Stimulated activated CD4-positive, alpha-beta T cell treated with anti-CD3 and anti-CD28 coated beads, Interleukin-1b, Interleukin-23, amount 100 ng/mL, for 1 hour (primary cell): ENCODE measurements at regions not wholly inside any gene's neighbourhood (a gene's known extent, or its start where the extent isn't known, plus 50 kb on each side); places are given as distances from the start of the nearest gene placed in this dataset.
"Not testable (repeated sequence)": the region's sequence is repeated elsewhere in the genome, so short reads cannot be mapped to it uniquely, and the experiment has no call there.

Experiments used
- DNase-seq, 2 donors: peaks; one replicate each; pipeline ENCODE4 v3.0.0-alpha.2; 2020; ENCODE audit warnings: low read depth in 2 of 2

DNA sequence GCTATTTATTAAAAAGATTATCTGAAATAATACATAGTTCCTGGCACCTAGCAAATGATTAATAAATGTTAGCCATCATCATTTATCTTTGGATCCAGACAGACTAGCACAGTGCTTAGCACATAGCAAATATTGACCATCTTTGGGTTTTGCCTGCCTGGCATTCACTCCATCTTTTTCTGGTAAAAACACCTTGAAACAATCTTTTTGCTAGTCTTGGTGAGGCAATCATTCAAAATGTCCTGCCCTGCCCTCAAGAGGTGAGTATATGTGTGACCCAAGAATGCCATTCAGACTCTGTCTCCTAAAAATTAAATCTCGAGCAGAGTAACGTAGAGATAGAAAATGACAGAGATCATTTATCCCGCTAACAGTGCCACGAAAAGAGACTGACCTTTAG lies 78.3 kb upstream of the ZNF280D start:
- DNase-seq, result no peak

DNA sequence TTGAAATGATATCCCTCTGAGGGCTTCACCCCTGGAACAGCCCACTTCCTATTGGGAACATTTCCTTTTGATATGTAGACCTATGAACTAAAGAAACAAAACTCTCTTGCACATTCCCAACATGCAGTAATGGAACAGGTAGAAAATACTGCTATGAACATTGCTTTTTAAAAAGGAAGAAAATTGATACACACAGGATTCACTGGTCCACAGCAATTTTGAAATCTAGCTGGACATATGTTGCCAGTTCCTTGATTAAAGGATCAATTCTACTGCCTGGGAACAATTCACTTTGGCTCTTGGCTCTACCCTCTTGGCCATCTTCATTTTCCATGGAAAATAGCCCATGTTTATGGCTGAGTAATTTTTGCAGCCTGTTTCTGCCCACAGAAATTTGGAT lies 74.9 kb upstream of the ZNF280D start:
- no peak for DNase-seq

DNA sequence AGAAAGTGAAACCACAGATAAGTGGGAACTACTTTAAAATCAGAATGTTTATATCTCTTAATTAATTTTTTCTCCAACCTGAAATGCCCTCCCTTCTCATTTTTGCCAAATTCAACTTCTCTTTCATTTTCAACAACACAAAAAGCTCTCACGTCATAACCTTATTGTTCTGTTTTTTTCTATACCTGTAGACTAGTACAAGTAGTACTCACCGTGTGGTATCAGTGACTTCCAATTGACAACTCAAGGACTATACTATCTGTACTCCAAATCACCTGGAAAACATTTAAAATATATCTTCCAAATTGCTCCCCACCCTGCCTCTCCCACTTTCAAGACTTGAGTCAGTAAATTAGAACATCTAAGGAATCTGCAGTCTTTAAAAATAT lies 72.8 kb upstream of the ZNF280D start:
- no peak for DNase-seq

DNA sequence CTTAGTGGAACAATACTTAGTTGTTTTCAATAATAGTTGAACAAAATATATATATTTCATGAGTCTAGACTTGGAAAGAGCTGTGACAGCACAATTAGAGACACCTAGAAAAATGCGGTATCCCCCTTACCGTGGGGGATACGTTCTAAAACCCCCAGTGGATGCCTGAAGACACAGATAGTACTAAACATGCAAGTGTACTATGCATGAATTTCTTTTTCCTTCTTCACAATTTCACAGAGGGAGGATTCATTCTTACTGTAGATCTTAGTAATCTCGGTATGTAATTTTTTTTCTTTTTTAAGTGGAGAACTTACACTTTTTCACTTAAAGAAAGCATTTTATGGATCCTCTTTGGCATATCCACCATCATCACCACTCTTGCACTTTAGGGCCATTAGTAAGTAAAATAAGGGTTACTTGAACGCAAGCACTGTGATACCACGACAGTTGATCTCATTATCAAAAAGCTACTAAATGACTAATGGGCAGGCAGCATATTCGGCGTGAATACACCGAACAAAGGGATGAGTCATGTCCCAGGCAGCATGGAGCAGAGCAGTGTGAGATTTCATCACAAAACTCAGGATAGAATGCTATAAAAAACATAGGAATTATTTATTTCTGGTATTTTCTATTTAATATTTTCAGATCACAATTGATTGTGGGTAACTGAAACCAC lies 72.3 kb upstream of the ZNF280D start:
- DNase-seq, result no peak

DNA sequence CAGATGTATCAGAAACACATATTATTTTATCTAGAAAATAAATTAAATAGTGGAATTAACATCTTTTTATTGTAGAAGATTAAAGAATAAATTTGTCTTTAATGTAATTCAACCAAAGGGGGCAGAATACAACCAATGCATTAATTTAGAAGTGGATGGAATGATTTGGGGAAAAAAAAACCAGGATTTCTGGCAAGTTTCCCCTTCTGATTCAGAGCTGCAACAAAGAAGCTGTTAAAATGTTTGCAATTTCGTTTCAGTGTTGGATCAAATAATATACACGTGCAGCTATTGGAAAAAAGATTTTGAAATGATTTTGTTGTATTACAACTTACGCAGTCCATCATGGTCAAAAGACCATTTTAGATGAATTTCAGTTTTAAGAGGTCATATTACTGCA lies 71.6 kb upstream of the ZNF280D start:
- no peak for DNase-seq

DNA sequence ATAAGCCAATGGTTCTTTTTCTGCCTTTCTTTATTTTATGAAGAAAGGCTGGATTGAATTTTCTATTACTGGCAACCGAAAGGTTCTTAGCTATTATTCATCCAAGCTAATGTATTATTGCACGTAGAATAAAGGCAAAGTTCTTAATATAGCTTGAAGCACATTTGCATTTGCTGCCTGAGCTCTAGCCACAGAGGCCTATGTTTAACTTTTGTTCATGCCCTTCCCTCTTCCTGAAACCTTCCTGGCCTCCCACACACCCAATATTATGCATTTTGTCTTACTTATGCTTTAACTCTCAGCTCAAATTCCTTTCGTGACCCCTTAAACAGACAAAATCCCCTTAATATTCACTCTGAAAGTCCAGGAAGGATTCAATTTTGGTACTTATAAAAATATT lies 71.0 kb upstream of the ZNF280D start:
- DNase-seq, result no peak

DNA sequence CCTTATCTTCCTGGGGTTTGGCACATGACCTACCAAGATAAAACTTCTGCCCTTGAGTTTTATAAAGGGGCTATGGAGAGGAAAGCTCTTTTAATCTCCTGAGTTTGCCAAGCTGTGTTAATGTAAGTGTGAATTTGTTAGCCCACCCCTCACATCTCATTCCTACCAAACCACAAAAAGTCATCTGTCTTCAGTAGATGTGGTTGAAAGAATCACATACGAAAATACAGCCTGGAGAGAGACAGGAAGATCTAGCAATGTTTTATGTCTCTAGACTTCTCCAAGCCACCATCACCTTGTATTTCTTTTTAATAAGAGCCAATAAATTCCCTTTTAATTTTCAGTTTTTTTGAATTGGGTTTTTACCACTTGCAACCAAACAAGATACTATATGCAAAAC lies 68.9 kb upstream of the ZNF280D start:
- no peak for DNase-seq

DNA sequence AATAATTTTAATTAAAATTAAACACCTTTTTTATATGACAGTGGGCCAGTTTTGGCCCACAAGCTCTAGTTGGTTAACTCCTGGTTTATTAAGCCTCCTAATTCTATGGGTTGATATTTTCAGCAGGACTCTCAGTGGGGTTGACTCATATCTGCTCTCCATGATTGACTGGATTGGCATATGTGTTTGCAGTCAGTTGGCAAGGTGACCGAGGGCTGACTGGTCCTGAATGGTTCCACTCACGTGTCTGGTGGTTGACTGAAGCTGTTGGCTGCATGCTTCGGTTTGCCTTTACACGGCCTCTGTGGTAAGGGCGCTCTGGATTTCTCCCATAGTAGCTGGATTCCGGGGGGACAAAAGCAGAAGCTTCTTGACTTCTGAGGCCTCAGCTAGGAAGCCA lies 65.3 kb upstream of the ZNF280D start:
- DNase-seq, result no peak

DNA sequence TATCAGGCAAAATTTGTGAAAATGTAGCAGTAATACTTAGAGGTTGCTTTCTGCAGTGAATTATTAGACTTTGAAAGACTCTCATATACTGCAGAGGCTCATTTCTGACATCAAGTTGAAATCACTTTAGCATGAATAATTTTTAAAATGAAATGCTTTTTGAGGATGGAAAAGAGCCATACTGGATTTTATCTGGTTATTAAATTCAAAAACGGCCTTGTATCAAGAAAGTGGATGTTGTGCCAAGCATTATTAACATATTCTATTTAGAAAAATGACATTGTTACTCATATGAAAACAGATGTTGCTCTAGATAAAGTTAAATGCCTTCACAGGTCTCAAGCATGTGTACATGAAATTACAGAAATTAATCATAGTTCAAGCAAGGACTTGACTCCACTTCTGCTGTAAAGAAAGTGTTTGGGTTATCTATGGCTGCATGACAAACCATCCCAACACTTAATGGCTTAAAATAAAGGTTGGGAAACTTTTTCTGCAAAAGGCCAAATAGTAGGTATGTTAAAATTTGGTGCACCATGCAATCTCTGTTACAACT lies 64.5 kb upstream of the ZNF280D start:
- DNase-seq, result no peak

DNA sequence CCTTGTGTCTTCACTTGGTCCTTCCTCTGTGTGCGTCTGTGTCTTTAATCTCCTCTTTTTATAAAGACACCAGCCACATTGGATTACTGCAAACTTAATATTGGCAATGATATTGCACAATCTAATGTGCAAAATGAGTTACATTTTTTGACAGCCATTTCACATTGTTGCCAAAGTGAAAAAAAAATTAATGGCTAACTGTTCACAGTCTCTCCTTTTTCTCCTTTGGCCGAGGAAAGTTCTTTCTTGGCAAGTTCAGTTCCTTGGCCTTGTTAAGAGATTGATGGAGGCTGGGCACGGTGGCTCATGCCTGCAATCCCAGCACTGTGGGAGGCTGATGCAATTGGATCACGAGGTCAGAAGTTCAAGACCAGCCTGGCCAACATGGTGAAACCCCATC lies 62.2 kb upstream of the ZNF280D start:
- DNase-seq, result no peak

DNA sequence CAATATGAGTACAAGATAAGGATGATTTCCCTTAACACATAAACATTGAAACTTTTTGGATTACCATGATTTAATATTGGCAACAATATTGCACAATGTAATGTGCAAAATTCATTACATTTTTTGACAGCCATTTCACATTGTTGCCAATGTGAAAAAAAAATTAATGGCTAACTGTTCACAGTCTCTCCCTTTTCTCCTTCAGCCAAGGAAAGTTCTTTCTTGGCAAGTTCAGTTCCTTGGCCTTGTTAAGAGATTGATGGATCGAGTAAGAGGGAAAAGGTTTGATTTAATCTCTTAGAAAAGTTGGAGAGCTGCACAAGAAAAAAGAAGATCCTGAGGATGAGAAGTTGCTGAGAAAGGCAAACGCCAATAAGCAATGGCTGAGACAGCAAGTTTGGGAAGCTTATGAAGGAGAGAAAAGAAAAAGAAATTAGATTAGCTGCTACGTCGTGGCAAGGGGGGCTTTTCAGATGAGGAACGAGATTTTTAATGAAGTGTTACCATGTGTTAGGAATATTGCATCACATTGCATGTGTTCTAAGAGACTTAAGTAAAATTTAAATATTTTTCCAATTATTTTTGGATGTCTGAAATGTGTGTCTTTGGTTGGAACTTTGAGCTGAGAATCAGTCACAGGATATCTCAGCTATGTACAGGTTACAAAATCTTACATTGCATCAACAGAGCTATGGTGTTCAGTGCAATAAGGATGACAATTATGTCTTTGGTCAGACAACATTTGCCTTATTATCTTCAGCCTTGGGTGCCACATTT lies 61.4 kb upstream of the ZNF280D start:
- DNase-seq, result no peak

DNA sequence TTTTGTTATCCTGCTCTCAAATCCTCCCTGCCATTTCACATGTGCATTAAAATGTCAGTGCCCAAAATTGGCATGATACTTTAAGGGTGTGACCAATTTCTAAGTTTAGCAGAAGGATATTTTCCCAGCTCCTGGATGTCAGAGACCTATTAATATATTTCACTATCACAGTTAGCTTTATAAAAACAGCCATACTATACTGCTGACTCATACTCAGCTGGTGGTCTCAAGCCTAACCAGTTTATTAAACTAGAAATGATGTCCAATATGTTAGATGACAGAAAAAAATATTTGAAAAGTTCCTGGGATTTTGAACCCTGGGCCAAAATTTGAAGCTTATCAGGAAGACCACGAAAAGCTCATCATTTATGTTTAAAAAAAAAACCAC lies 60.9 kb upstream of the ZNF280D start:
- no peak for DNase-seq

DNA sequence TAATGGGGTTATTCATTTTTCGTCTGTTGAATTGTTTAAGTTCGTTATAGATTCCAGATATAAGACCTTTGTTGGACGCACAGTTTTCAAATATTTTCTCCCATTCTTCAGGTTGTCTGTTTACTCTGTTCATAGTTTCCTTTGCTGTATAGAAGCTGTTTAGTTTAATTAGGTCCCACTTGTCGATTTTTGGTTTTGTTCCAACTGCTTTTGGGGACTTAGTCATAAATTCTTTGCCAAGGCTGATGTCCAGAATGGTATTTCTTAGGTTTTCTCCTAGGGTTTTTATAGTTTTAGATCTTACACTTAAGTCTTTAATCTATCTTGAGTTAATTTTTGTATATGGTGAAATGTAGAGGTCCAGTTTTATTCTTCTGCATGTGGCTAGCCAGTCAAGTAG lies 58.9 kb upstream of the ZNF280D start:
- DNase-seq, result no peak

DNA sequence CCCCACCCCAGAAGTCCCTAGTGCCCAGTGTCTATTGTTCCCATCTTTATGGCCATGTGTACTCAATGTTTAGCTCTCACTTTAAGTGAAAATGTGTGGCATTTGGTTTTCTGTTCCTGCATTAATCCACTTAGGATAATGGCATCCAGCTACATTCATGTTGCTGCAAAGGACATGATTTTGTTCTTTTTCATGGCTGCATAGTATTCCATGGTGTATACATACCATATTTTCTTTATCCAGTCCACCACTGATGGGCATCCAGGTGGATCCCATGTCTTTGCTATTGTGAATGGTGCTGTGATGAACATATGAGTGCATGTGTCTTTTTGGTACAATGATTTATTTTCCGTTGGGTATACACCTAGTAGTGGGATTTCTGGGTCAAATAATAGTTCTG lies 58.2 kb upstream of the ZNF280D start:
- DNase-seq, result not testable (repeated sequence)

DNA sequence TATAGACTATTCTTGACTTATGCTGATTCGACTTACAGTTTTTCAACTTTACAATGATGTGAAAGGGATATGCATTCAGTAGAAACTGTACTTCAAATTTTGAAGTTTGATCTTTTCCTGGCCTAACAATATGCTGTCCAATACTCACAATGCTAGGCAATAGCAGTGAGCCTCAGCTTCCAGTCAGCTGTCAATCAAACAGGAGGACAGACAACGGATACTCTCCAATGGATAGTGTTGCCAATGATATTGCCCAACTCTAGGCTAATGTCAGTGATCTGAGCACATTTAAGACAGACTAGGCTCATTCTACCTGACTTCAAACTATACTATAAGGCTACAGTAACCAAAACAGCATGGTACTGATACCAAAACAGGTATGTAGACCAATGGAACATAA lies 55.0 kb upstream of the ZNF280D start:
- DNase-seq, result no peak

DNA sequence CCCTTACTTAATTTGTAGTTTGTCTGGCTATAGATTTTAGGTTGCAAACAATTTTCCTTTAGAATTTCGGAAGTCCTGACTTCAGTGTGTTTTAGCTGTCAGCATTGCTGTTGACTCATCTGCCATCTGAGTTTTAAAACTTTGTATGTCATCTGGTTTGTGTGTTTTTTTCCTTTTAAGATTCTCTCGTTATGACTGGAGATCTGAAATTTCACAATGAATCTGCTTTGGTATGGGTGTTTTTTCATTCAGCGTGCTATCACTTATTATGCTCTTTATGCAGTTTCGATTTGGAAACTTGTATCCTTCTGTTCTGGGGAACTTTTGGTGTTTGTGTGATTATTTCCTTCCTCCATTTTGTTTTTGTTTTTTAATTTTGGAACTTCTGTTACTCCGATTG lies 53.7 kb upstream of the ZNF280D start:
- DNase-seq, result no peak

DNA sequence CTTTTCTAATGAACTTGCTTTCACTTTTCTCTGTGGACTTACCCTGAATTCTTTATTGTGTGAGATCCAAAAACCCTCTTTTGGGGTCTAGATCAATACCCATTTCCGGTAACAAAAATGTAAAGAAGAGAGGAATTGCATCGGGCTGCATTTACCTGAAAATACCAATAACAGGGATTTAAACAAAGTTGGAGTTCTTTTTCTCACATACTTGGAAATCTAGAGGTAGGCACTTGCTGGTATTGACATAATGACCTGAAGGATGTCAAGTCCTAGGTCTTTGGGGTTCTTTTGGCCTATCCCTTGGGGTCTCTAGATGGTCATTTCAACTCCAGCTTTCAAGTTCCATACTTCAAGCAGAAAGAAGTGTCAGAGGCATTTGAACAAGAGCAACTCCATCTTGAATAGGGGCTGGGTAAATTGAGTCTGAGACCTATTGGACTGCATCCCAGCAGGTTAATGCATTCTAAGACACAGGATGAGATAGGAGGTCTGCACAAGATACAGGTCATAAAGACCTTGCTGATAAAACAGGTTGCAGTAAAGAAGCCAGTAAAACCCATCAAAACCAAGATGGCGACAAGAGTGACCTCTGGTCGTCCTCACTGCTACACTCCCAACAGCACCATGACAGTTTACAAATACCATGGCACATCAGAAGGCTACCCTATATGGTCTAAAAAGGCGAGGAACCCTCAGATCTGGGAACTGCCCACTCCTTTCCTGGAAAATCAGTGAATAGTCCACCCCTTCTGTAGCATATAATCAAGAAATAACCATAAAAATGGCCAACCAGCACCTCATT lies 50.8 kb upstream of the ZNF280D start:
- DNase-seq, result no peak

DNA sequence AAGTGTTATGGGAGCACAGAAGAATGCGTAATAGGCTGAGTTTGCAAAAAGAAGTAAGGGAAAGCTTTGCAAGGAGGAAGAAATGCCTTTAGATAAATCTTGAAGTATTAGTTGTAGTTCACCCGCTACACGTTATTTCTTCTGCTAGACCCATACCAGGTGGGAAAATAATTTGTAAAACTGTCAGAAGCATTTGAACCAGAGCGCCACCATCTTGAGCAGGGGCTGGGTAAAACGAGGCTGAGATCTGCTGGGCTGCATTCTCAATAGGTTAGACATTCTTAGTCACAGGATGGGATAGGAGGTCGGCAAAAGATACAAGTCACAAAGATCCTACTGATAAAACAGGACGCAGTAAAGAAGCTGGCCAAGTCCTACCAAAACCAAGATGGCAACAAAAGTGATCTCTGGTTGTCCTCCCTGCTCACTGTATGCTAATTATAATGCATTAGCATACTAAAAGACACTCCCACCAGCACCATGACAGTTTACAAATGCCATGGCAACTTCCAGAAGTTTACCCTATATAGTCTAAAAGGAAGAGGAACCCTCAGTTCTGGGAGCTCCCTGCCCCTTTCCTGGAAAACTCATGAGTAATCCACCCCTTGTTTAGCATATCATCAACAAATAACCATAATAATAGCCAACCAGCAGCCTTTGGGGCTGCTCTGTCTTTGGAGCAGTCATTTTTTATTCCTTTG lies 50.0 kb upstream of the ZNF280D start:
- DNase-seq, result no peak
